GM19043 (cell line): ENCODE measurements at regions not wholly inside any gene's neighbourhood (a gene's known extent, or its start where the extent isn't known, plus 50 kb on each side); places are given as distances from the start of the nearest gene placed in this dataset.
"Not testable (repeated sequence)": the region's sequence is repeated elsewhere in the genome, so short reads cannot be mapped to it uniquely, and the experiment has no call there.

Experiments used
- ATAC-seq: cut with Tn5 transposase; IDR thresholded peaks from one replicate; pipeline ENCODE4 v1.9.1; 2021; ENCODE audit warnings: low read depth; ENCODE audit not compliant: unreplicated experiment

DNA sequence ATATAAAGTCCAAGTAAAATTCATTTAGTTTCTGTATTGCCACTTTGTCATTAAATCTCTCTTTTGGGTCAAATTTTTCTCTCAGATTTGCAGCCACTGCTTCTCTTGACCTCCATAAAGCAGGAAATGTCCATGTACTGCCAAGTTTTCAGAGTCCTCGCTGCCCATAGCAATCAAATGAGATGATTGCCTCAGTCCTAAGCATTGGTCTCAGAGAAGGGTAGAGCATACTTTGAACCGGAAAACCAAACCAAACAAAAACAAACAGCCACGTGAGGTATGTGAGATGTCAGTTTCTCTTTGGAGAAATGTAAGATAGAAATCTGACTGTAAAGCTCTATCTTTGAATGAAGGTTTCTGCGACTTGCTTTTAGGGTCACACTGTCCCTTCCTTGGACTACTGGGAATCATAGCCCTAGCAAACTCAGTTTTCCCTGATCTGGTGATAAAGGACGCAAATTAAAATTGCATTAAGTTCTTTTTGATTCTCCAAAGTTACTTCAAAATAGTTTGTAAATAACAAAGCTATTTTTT, 505.4 kb upstream of the CITED2 start:
- ATAC-seq: no peak

DNA sequence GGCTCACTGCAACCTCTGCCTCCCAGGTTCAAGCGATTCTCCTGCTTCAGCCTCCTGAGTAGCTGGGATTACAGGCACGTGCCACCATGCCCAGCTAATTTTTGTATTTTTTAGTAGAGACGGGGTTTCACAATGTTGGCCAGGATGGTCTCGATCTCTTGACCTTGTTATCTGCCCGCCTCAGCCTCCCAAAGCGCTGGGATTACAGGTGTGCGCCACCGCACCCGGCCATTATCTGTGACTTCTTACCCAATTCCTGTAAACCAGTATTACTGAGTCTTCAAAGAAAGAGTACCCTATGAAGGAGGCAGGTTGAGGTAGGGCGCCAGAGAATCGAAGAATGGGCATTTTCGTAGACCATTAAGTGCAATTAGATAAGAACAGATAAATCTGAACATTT, 504.8 kb upstream of the CITED2 start:
- ATAC-seq: not testable (repeated sequence)

DNA sequence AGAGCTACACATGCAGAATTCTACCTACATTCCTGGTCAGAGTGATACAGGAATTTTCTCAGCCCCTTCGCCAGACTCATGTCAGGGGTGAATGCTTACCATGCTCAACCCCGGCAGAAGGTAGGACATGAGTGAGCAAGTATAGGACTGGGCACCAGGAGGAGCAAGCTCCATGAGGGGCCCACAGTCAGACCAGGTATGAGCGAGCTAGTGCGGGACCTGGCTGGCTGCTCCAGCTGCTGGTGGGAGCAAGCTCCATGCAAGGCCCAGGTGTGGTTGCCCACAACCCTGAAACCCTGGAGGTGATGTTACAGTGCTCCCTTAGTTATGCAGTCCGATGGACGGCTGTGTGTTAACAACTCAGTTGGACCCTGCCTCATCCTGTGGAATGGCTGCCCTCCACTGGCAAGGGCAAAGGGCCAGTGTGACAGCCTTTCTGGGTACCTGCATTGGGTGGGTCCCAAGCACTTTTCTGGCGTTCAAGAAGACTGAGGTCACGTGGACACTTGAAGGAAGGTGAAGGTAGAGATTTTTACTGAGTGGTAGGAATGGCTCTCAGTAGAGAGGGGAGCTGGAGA, 503.5 kb upstream of the CITED2 start:
- no peak for ATAC-seq

DNA sequence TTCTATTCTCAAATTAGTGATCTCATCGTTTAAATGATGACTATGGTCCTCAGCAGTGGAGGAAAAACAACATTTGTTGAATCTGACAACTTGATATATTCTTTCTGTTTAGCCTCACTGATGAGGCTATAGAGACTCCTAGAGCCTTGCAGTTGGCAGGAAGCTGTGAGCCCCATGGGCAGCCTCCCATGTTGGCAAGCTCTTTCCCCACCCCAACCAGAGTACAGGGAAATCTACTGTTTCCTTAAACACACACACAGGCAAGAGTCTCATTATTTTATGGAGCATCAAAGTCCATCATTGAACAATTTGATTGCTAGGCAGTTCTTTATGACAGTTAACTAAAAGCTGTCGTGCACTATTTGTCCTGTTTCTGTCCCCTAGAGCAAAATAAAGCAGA, 498.2 kb upstream of the CITED2 start:
- ATAC-seq: no peak

GRCh38 chr6:139871803-139872510, 497.5 kb upstream of the CITED2 start:
- no peak for ATAC-seq

GRCh38 chr6:139871165-139871710, 496.8 kb upstream of the CITED2 start:
- no peak for ATAC-seq

DNA sequence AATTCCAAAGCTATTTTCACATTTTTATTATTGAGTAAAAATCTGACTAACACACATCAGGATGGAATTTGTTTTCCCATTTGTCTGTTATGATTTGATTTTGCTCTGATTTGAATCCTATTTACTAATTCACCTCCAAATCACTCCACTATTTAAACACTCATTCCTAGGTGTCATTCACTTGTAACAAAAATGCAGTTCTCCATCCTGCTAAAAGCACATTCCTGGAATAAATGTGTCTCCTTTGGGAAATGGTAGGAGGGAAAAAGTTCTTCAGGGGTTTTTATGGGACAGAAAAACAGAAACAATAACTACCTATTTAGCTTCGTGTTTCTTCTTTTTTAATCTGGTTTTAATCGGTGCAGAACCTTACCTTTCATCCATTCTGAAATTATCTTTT, 494.1 kb upstream of the CITED2 start:
- ATAC-seq: no peak

DNA sequence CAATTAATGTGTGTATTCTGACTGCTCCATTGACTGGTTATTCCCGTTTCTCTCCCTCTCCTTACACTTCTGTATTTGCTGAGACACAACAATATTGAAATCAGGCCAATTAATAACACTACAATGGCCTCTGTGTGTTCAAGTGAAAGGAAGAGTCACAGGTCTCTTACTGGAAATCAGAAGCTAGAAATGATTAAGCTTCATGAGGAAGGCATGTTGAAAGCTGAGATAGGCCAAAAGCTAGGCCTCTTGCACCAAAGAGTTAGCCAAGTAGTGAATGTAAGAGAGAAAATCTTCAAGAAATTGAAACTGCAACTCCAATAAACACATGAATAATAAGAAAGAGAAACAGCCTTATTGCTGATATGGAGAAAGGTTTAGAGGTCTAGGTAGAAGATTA, 489.5 kb upstream of the CITED2 start:
- peak; percentile 45 for ATAC-seq

- ATAC-seq: no peak
Observed at GRCh38 chr6:139863346-139863745, 488.9 kb upstream of the CITED2 start.

DNA sequence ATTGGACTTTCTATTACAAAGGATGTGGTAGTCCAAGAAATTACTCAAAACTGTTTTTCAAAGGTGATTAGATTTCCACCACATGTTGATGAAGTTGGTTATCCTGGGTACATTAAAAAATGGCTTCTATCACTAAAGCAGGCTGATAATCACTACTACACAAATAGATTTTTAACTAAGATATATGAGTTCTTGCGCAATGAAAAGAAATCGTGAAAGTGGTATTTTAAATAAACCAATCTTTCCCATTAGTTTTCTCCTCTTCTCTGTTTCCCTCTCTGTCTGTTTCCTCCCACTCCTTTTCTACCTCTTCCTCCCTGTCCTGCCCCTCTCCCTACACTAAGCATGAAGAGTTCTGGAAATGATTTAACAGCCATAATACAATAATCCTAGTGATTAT, 487.9 kb upstream of the CITED2 start:
- no peak for ATAC-seq

DNA sequence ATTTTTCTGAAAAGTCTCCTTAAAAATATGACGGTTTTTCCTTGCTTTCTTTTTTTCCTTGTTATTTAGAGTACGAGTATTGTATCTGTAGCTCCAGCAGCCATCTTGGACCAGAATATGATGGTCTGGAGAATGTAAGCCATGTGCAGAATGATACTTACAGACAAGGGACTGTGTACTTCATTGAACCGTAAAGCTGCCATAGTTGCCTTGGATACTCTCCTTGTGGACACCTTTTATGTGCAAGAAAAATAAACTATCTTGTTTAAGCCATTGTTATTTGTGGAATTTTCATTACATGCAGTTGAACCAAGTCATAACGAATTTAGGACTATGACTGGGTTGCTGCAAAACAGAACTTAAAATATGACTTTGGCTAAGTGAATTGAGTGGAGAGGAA, 485.8 kb upstream of the CITED2 start:
- no peak for ATAC-seq

- ATAC-seq: no peak
Observed at GRCh38 chr6:139858429-139858828, 484.0 kb upstream of the CITED2 start.

- ATAC-seq: no peak
Observed at GRCh38 chr6:139857143-139857542, 482.7 kb upstream of the CITED2 start.

GRCh38 chr6:139856562-139856961, 482.1 kb upstream of the CITED2 start:
- no peak for ATAC-seq

DNA sequence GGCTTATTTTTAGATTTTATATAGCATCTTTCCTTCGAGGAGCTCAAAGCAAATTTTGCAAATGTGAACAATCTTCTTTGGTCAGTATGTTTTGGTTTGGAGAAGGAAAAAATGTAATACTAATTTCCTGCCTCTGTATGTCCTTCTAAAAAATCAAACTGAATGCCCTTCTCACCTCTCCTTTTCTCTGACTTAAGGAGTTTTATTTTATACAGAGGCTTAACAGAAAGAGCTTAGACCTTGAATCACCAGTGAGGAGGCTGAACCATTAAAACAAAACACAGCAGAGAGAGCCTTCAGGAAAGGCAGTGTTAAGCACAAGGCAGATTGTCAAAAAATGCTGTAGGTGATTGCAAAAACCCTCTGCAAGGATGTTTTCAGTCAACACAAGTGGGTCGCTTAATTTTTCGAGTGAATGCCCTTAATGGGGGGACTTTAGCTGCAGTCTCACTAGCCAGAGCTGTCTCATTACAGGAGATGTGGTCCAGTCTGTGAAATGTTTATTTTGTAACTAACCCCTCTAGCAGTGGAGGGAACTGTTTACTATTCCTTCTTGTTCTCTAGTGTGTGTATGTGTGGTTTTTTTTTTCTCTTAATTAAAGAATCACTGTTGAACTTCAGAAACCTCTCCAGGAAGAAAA, 481.3 kb upstream of the CITED2 start:
- ATAC-seq: no peak

- ATAC-seq: no peak
Observed at GRCh38 chr6:139853302-139853992, 479.0 kb upstream of the CITED2 start.

- no peak for ATAC-seq
Observed at GRCh38 chr6:139852488-139853140, 478.2 kb upstream of the CITED2 start.

GRCh38 chr6:139852067-139852466, 477.6 kb upstream of the CITED2 start:
- no peak for ATAC-seq

DNA sequence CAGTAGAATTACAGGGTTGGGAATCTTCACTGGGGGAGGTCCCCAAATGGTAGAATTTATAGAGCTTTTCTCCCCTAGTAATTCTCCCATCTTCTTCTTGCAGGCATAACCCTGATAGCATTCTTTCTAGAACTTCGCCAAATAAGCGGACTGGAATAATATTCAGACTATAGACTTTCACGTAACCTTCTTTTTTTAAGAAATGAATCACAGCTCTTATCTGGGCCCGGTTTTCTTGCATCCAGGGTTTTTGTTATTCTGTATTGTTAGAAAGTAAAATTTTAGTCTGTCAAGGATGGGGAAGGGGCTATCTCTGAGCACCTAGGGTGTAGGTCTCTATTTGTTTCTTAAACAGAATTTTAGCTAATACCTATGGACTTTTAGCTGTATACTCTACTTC, 476.8 kb upstream of the CITED2 start:
- no peak for ATAC-seq

- no peak for ATAC-seq
Observed at GRCh38 chr6:139850512-139850911, 476.1 kb upstream of the CITED2 start.

GRCh38 chr6:139847457-139847813, 473.0 kb upstream of the CITED2 start:
- no peak for ATAC-seq
